ENCODE measurements at regions not wholly inside any gene's neighbourhood (a gene's known extent, or its start where the extent isn't known, plus 50 kb on each side); places are given as distances from the start of the nearest gene placed in this dataset.
A peak's percentile ranks its signal among the peaks of the same experiment; 100 is the strongest.
"Not testable (repeated sequence)": the region's sequence is repeated elsewhere in the genome, so short reads cannot be mapped to it uniquely, and the experiment has no call there.

- no peak for DNase-seq (ENCODE audit: low read depth)
Observed at GRCh38 chr9:88816141-88816540, 175.1 kb upstream of the S1PR3 start.

- DNase-seq (ENCODE audit: low read depth), result no peak
Observed at GRCh38 chr9:88816591-88816990, 174.7 kb upstream of the S1PR3 start.

DNA sequence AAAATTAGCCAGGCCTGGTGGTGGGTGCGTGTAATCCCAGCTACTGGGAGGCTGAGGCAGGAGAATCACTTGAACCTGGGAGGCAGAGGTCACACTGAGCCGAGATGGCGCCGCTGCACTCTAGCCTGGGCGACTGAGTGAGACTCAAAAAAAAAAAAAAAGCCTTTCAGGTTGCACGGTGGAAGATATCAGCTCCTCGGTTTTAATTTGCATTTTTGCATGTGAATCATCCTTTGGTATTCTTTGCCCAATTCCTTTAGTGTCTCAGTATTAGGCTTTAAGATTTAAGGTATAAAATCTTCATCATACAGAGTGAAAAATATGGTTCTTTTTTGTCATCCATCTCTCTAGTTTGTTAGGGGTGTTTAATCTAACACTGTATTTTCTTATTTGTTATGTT is 173.6 kb upstream of the S1PR3 start:
- no peak for DNase-seq (ENCODE audit: low read depth)

DNA sequence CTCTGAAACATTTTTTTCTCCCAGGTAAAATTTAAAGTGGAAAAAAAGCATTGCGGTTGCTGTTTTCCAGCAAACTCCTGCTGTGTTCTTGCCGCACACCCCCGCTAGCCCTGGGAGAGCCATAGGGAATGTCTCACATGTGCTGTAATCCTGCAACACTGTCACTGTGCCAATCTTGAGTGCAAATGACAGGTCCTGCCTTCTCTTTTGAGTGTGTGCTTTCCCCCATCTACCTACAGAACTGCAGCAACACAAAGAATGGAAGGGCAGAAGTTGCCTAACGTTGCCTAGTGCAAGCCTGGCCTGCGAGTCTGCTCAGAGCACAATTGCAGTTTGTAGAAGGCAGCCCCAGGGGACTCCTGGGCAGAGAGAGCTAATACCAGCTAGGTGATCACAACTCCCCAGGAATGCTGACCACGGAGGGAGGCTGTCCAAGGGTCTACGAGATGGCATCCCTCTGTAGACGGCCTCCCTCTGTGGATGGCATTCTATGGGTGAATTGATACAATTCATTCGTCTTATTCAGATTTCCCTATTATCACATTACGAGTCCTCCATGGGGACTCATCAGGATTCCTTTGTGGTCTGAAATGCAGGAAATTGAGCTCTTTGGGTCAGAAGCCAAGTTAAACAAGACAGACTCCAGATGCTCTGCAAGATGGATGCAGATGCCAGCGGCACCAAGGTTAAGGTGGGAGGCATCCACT is 172.6 kb upstream of the S1PR3 start:
- no peak for DNase-seq (ENCODE audit: low read depth)

DNA sequence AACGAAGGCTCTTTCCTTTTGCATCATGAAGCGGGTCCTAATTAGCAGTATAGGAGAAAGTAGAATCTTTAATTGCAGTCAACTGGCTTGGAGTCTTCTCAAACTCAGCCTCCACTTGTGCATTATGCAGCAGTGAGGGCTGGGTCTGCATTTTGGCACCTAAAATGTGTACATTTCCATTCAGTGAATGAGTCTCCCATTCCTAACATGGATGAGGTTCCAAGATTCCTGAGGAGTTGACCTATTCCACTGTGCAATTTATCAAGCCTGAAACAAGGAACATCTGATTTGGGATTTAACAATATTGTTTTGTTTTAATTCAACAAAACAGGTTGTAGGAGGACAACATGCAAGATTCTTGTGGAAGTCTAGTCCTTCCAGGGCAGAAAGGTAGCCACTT is 171.8 kb upstream of the S1PR3 start:
- no peak for DNase-seq (ENCODE audit: low read depth)

DNA sequence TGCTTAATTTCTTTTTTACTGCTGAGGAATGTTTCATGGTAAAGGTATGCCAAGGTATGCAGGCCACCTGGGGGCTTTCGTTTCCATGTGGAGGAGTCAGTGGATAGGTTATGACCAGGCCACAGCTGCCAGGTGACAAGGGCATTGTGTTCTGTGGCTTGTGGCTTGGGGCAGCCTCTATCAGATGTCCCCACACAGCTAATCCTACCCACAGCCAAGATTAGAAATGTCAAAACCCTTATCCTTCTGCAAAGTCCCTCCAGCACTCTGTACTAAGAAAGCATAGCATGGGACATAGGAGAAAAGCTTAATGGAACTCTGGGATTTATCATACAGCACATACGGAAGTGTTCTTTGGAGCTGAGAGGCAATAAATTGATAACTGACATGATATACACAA is 171.2 kb upstream of the S1PR3 start:
- no peak for DNase-seq (ENCODE audit: low read depth)

DNA sequence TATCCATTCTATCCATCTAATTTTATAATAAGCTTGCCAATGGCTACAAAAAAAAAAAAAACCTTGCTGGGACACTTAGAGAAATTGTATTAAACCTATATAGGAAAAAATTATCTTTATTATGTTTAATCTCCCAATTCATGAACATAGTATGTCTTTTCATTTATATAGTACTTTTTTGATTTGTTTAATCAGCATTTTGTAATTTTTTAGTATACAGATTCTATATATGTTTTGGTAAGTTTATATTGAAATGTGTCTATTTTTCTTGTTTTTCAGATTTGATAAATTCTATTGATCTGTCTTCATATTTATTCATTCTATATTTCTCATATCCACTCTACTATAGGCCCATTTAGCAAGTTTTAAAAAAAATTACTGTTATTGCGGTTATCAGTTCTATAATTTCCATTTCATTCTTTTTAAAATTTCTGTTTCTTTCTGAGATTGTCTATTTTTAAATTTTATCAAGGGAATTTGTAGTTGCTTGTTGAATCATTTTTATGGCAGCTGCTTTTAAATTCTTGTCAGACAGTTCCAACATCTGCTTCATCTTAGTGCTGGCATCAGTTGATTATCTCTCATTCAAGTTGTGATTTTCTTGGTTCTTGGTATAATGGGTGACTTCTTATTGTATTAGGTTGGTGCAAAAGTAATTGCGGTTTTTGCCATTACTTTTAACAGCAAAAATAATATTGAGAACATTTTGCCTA is 170.1 kb upstream of the S1PR3 start:
- DNase-seq (ENCODE audit: low read depth), result no peak

- no peak for DNase-seq (ENCODE audit: low read depth)
Observed at GRCh38 chr9:88821746-88822106, 169.5 kb upstream of the S1PR3 start.

DNA sequence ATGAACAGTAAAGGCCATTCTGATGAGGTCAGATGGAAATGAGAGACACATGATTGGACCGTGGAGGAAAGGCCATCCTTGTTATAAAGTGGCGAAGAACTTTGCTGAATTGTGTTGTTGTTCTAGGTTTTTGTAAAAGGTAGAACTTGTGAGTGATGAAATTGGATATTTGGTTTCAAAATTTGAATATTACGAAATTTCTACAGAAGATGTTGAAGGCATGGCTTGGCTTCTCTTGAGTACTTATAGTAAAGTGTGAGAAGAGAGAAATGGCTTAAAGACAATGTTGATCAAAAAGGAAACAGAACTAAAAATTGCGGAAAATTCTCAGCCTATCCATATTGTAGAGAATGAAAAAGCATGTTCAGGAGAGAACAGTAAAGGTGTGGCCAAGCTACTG is 166.6 kb upstream of the S1PR3 start:
- no peak for DNase-seq (ENCODE audit: low read depth)

DNA sequence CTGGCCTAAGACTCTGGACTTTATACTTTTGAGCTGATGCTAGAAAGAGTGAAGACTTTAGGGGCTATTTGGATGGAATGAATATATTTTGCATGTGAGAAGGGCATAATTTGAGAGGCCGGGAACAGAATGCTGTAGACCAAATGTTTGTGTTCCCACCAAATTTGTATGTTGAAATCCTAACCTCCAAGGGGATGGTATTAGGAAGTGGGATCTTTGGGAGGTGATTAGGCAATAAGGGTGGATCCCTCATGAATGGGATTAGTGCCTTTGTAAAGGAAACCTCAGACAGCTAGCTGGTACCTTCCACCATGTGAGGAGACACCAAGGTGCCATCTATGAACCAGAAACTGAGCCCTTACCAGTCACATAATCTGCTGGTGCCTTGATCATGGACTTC is 165.1 kb upstream of the S1PR3 start:
- no peak for DNase-seq (ENCODE audit: low read depth)

GRCh38 chr9:88826771-88827181 is 164.5 kb upstream of the S1PR3 start:
- DNase-seq (ENCODE audit: low read depth), result no peak

- DNase-seq (ENCODE audit: low read depth), result no peak
Observed at GRCh38 chr9:88828018-88828417, 163.2 kb upstream of the S1PR3 start.

DNA sequence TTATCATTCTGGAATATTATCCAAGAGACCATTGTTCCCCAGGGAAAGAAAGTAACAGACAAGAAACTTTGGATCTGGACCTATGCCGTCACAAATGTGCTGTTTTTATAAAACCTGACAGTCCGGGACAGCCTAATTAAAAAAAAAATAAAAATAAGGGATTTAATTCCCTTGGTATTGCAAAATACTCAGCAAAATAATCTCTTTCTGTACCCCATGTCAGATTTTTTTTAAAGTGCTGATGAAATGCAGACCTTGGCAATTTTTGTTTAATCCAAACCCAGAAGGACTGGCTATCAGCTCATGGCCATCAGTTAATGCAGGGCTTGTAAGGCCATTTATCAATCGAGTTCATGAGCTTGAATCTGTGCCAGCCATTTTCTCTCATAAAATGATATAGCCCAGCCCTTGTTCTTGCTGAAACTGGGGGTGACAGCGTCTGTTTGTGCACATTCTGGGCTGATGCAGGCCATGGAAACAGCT is 162.7 kb upstream of the S1PR3 start:
- no peak for DNase-seq (ENCODE audit: low read depth)

DNA sequence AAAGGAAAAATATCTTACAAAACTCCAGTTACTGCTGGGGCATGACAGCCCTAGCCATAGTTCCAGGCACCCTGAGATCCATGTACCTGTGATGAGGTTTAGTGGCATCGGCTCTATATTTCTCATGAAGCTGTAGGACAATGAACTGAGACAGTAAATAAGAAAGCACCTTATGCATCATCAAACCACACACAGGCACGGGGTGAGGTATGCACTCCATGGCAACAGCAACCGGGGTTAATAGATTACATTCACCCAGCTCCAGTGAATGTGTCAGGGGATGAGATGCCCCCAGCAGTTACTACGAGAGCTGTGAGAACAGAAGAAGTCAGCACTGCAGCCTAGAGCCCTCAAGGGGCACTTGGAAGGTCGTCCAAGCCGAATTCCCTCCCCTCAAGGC is 162.0 kb upstream of the S1PR3 start:
- peak; percentile 22 for DNase-seq (ENCODE audit: low read depth)

- DNase-seq (ENCODE audit: low read depth), result no peak
Observed at GRCh38 chr9:88831713-88832407, 159.4 kb upstream of the S1PR3 start.

- DNase-seq (ENCODE audit: low read depth), result no peak
Observed at GRCh38 chr9:88833946-88834345, 157.3 kb upstream of the S1PR3 start.

- no peak for DNase-seq (ENCODE audit: low read depth)
Observed at GRCh38 chr9:88835038-88835466, 156.2 kb upstream of the S1PR3 start.

DNA sequence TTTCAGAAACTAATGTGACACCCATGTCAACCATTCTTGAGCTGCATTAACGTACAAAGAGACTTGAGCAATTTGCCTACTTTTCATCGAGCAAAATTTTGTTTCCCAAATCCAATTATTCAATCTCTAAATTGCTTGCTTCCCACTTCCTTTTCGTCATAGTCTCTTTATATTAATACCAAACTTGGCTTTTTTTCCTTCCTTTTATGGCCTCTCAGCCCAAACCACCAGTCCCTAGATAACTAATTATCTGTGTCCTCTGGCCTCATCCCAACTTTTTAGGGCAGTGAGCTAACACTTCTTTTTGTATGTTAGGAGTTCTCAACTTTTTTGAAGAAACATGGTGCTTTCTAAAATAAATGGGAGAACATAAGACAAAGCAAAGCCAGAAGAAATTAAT is 155.5 kb upstream of the S1PR3 start:
- no peak for DNase-seq (ENCODE audit: low read depth)

- DNase-seq (ENCODE audit: low read depth), result no peak
Observed at GRCh38 chr9:88837731-88838130, 153.5 kb upstream of the S1PR3 start.

DNA sequence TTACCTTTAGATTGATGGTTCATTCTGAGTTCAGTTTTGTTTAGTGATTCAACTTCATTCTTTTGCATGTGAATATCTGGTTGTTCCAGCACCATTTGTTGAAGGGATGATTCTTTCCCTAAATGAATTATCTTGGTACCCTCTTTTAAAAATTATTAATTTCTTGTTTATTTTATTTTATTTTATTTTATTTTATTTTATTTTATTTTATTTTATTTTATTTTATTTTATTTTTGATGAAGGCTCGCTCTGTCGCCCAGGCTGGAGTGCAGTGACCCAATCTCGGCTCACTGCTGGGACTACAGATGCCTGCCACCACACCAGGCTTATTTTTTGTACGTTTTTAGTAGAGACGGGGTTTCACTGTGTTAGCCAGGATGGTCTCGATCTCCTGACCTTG is 141.4 kb upstream of the S1PR3 start:
- DNase-seq (ENCODE audit: low read depth), result not testable (repeated sequence)

- DNase-seq (ENCODE audit: low read depth), result no peak
Observed at GRCh38 chr9:88852794-88853193, 138.5 kb upstream of the S1PR3 start.

GRCh38 chr9:88870627-88871026 is 120.6 kb upstream of the S1PR3 start:
- DNase-seq (ENCODE audit: low read depth), result no peak

GRCh38 chr9:88871669-88872068 is 119.6 kb upstream of the S1PR3 start:
- no peak for DNase-seq (ENCODE audit: low read depth)
